ENCODE measurements at regions not wholly inside any gene's neighbourhood (a gene's known extent, or its start where the extent isn't known, plus 50 kb on each side); places are given as distances from the start of the nearest gene placed in this dataset.

DNA sequence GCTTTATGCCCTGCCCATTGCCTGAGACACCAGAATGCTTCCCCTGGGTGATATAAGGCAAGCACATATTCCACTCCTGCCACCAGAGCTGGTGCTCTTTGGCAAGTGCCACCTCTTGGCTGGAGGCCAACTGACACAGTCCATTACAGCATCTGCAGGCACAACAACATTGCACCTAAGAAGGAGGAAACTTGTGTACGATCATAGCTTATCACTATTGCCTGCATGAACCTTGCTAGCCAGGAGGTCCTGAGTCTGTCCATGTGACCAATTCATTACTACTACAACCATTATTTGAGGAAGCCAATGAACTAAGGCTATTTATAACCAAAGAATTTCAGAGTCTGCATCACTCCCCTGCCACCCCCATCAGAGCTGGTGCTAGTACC, 119.8 kb upstream of the SCAF11 start:
- no peaks in the 10 kb centered on the region for H3K36me3 ChIP-seq
- H3K9ac ChIP-seq, result no peak overlapping the region
- peaks cover 0 to 17% (median 9%) of the 10 kb centered on the region in 10 experiments; a peak in 8 of 20 replicates for H3K4me1 ChIP-seq
- H3K9me3 ChIP-seq (replicated peaks in 1 of 11), result peaks cover 0 to 13% (median 8%) of the 10 kb centered on the region in 11 experiments; a peak in 13 of 22 replicates
- no peaks in the 10 kb centered on the region for H4K20me1 ChIP-seq
- no peak overlapping the region for H3K4me2 ChIP-seq
- TF ChIP-seq Cebpa-rat (IDR thresholded peaks at IDR 0.05), result no peak
- no peak overlapping the region for H3K27ac ChIP-seq
- H3K4me3 ChIP-seq, result no peak overlapping the region
- H3K27me3 ChIP-seq, result no peaks in the 10 kb centered on the region

DNA sequence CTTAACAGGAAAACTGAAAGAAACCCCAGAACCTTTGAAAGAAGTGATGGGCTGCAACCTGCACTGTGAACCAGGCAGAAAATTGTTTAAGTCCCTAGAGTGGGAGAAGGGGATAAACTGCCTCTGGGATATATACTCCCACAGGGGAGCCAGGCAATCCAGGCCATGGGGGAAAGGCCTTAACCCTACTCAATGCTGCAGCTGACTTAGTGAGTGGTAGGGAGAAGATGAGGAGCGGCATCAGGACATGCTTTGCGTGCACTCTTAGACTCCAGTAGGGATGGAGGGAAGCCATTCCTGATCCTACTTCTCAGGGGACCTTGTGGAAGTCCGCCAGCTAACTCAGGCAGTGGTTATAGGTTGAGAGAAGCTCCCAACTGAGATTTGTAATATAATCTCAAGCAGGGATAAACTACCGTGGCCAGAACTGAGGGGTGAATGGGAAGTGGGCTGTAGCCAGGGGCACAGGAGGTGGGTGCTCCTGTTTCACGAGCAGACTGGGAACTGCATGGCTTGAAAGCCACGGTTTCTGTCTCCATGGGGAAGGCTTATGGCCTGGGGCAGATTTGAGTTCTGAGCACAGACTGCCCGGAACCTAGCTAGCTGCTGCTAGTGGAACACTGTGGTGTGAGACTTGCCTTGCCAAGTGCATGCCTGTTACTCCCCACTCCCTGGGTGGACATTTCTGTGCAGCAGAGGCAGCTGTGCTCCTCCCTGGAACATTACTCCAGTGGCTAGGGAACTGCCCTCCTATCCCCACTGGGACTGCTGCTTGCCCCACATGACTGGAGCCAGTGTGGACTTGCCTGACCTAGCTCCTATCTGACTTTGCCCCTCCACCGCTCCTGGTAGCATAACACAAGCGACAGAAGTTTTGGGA, 119.2 kb upstream of the SCAF11 start:
- H3K4me1 ChIP-seq, result peaks cover 0 to 17% (median 9%) of the 10 kb centered on the region in 10 experiments; a peak in 8 of 20 replicates
- H3K27ac ChIP-seq, result no peak overlapping the region
- no peaks in the 10 kb centered on the region for H3K27me3 ChIP-seq
- H3K9me3 ChIP-seq (replicated peaks in 1 of 11), result peaks cover 0 to 13% (median 8%) of the 10 kb centered on the region in 11 experiments; a peak in 13 of 22 replicates
- peak overlapping the region in 3 of 11 experiments; percentile 0 to 5 (median 3); a peak in 2 of 22 replicates for H3K4me2 ChIP-seq
- H3K36me3 ChIP-seq, result no peaks in the 10 kb centered on the region
- no peak overlapping the region for H3K9ac ChIP-seq
- TF ChIP-seq Cebpa-rat (IDR thresholded peaks at IDR 0.05), result no peak
- no peaks in the 10 kb centered on the region for H4K20me1 ChIP-seq
- H3K4me3 ChIP-seq, result no peak overlapping the region

DNA sequence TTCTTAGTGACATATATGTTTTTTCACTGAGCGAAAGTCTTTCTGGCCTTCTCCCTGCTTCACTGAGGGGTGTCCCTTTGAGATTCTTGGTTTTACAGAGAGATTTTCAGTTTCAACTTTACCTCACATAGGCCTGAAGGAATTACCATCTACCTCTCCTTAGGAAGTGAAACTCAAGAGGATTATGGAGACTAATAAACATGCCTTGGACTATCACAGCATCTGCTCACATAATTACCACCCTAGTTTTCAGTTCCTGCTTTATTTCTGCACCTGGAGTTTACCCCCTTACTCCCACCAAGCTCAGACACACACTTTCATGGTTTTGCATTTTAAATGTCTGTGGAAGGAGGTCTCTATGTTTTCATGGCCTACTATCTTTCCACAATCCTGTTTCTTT, 118.3 kb upstream of the SCAF11 start:
- Histone ChIP-seq H4K20me1 (no peaks in the 10 kb centered on the region), H3K4me2 (peak overlapping the region in 4 of 11 experiments; percentile 0 to 14 (median 4); a peak in 1 of 22 replicates), H3K4me3 (no peak overlapping the region), H3K27ac (no peak overlapping the region), H3K36me3 (no peaks in the 10 kb centered on the region), H3K27me3 (no peaks in the 10 kb centered on the region), H3K4me1 (peaks cover 0 to 17% (median 9%) of the 10 kb centered on the region in 10 experiments; a peak in 8 of 20 replicates), H3K9ac (no peak overlapping the region), H3K9me3 (replicated peaks in 1 of 11) (peaks cover 0 to 13% (median 8%) of the 10 kb centered on the region in 11 experiments; a peak in 13 of 22 replicates)
- TF ChIP-seq Cebpa-rat (IDR thresholded peaks at IDR 0.05), result no peak

DNA sequence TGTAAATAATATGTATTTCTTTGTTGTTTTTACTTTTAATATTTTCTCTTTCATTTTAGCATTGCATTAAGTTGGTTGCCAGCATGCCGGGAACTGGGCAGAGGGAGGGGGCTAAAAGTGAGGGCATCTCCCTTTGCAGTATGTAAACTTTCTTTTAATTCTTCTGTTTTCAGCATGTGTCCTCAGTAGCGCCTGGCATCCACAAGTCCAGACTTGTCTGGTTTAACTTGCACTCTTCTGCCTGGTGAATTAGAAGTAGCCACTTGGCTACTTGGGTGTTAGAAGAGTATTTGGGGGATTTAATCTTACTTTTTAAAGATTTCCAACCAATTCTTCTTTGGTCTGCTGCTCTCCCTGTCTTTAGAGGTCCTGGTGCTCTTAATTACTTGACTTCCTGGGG, 117.2 kb upstream of the SCAF11 start:
- H3K4me3 ChIP-seq, result no peak overlapping the region
- peaks cover 0 to 17% (median 9%) of the 10 kb centered on the region in 10 experiments; a peak in 8 of 20 replicates for H3K4me1 ChIP-seq
- H3K9ac ChIP-seq, result no peak overlapping the region
- H3K9me3 ChIP-seq (replicated peaks in 1 of 11), result peaks cover 0 to 10% (median 6%) of the 10 kb centered on the region in 11 experiments; a peak in 13 of 22 replicates
- no peak overlapping the region for H3K27ac ChIP-seq
- H4K20me1 ChIP-seq, result no peaks in the 10 kb centered on the region
- TF ChIP-seq Cebpa-rat (IDR thresholded peaks at IDR 0.05), result no peak
- no peak overlapping the region for H3K4me2 ChIP-seq
- no peaks in the 10 kb centered on the region for H3K27me3 ChIP-seq
- H3K36me3 ChIP-seq, result no peaks in the 10 kb centered on the region

DNA sequence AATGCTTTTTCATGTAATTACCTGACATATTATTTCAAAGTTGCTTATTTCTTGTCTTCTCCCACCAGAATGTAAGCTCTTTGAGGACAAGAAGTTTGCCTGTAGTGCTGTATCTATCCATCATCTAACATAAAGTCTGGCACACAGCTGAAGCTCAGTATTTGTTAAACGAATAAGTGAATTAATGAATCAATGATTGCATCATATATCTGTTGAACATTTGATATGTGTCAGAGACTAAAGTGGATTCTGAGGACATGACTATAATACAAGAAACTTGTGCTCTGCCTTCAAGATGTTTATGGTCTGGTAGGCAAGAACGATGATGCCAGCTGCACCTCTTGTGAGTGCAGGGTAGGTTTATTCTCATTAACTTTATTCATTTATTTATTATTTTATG, 115.4 kb upstream of the SCAF11 start:
- no peaks in the 10 kb centered on the region for H3K36me3 ChIP-seq
- H3K4me2 ChIP-seq, result no peak overlapping the region
- H3K9ac ChIP-seq, result no peak overlapping the region
- H3K9me3 ChIP-seq (replicated peaks in 1 of 11), result 0 out of 22 replicates have a peak, but pooled peaks cover 0 to 3% (median 0%) of the 10 kb centered on the region in 11 experiments
- H3K27me3 ChIP-seq, result no peaks in the 10 kb centered on the region
- no peaks in the 10 kb centered on the region for H4K20me1 ChIP-seq
- no peak for TF ChIP-seq Cebpa-rat (IDR thresholded peaks at IDR 0.05)
- no peak overlapping the region for H3K4me3 ChIP-seq
- H3K27ac ChIP-seq, result no peak overlapping the region
- H3K4me1 ChIP-seq, result peaks cover 0 to 13% (median under 1%) of the 10 kb centered on the region in 10 experiments; a peak in 5 of 20 replicates

DNA sequence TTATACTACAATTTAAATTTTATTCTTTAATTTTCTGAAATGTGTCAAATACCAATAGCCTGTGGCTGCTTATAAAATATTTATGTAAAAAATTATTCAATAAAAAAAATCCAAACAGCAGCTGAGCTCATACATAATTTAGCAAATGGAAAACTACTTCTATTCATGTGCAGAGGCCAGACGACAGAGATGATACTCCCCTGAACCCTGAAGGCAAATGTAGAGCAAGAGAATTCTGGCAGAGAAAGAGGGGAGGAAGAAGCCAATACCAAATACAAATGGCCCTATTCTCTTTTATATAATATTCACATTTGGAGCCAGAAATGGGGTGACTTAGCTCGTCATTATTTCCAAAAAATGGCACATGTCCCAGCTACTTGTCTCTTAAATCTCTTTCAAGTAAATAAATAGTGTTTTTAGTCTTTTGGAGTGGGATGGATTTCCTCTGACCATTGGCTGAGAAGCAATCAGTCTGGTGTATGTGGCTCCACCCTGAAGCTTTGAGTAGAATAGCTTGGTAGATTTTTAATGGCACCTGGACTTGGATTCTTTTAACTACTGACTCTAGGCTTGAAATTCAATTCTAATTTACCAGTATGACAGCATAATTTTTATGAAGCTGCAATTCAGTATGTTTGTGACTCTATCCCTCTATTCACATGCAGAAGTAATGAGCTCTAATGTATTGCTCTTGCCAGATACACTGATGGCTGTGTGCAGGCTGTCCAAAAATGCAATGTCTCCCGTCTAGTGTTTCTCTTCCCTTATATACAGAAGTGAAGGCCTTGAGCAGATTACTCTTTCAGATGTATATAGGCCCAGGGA, 113.4 kb upstream of the SCAF11 start:
- no peak for TF ChIP-seq Cebpa-rat (IDR thresholded peaks at IDR 0.05)
- Histone ChIP-seq H3K4me2 (no peak overlapping the region), H3K27ac (no peak overlapping the region), H3K36me3 (no peaks in the 10 kb centered on the region), H3K4me3 (no peak overlapping the region), H4K20me1 (no peaks in the 10 kb centered on the region), H3K9ac (no peak overlapping the region), H3K4me1 (peaks cover 0 to 4% (median 0%) of the 10 kb centered on the region in 10 experiments; a peak in 3 of 20 replicates), H3K9me3 (replicated peaks in 1 of 11) (0 out of 22 replicates have a peak, but pooled peaks cover 0 to 2% (median 0%) of the 10 kb centered on the region in 11 experiments), H3K27me3 (no peaks in the 10 kb centered on the region)

DNA sequence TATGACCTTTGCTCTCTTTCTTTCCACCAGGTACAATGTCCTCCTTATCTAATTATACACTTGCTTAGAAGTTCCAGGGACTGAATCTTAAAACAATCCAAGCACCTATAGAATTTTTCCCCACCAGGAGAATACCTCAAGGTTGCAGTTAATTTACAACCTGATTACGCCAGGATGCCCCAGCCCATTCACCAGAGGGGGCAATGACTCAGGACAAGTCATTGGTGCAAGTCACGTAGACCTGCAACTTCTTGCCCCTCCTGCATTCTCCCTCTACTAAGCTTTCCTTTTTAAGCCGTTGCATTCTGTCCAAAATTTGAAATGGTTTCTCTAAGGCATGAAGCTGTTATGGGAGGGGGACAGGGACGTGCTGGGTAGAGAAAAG, 111.1 kb upstream of the SCAF11 start:
- no peak for TF ChIP-seq Cebpa-rat (IDR thresholded peaks at IDR 0.05)
- Histone ChIP-seq H3K4me1 (no peaks in the 10 kb centered on the region), H3K36me3 (no peaks in the 10 kb centered on the region), H3K27me3 (no peaks in the 10 kb centered on the region), H4K20me1 (no peaks in the 10 kb centered on the region), H3K27ac (no peak overlapping the region), H3K9me3 (replicated peaks in 1 of 11) (peaks cover 0 to 13% (median 0%) of the 10 kb centered on the region in 11 experiments; a peak in 5 of 22 replicates), H3K4me2 (no peak overlapping the region), H3K9ac (no peak overlapping the region), H3K4me3 (no peak overlapping the region)

DNA sequence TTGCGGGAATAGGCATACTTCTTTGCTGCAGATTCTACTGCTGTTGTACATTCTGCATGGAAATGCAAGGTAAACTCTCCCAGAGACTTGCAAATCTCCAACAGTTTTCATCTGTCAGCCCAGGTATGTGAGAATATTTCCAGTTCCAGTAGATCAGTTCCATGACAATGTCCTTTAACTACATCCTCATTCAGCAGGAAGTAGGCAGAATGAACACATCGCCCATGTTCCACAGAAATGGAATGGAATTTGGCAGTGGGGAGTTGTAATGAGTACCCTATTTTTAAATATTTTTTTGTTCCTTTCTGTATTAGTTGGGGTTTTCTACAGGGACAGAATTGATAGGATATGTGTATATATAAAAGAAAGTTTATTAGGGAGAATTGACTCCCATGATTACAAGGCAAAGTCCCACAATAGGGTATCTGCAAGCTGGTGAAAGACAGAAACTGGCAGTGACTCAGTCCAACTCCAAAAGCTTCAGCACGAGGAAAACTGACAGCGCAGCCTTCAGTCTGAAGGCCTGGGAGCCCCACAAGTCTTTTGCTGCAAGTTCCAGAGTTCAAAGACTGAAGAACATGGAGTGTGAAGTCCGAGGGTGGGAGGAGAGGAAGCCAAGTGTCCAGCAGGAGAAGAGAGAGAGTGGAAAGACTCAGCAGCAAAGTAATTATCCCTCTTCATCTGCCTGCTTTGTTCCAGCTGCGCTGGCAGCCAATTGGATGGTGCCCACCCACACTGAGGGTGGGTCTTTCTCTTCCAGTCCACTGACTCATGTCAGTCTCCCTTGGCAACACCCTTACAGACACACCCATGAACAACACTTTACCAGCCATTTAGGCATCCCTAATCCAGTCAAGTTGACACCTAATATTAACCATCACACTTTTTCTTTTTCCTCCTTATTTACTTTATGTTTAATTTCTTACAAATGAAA, 110.4 kb upstream of the SCAF11 start:
- H3K9me3 ChIP-seq (replicated peaks in 1 of 11), result peaks cover 0 to 13% (median 0%) of the 10 kb centered on the region in 11 experiments; a peak in 5 of 22 replicates

More for the DNA sequence above, 110.4 kb upstream of the SCAF11 start:
- Histone ChIP-seq H3K36me3 (no peaks in the 10 kb centered on the region), H3K27ac (no peak overlapping the region), H3K27me3 (no peaks in the 10 kb centered on the region), H3K4me1 (no peaks in the 10 kb centered on the region), H3K4me3 (no peak overlapping the region), H3K4me2 (no peak overlapping the region), H3K9ac (no peak overlapping the region), H4K20me1 (no peaks in the 10 kb centered on the region)
- no peak for TF ChIP-seq Cebpa-rat (IDR thresholded peaks at IDR 0.05)
